Stimulated activated CD4-positive, alpha-beta T cell treated with anti-CD3 and anti-CD28 coated beads, Interleukin-12 subunit alpha, Interleukin-12 subunit beta, amount 100 ng/mL, for 4 hours (primary cell): ENCODE measurements at regions not wholly inside any gene's neighbourhood (a gene's known extent, or its start where the extent isn't known, plus 50 kb on each side); places are given as distances from the start of the nearest gene placed in this dataset.
"Not testable (repeated sequence)": the region's sequence is repeated elsewhere in the genome, so short reads cannot be mapped to it uniquely, and the experiment has no call there.

Experiments
- DNase-seq: peaks from one replicate; pipeline ENCODE4 v3.0.0-alpha.2; 2020

DNA sequence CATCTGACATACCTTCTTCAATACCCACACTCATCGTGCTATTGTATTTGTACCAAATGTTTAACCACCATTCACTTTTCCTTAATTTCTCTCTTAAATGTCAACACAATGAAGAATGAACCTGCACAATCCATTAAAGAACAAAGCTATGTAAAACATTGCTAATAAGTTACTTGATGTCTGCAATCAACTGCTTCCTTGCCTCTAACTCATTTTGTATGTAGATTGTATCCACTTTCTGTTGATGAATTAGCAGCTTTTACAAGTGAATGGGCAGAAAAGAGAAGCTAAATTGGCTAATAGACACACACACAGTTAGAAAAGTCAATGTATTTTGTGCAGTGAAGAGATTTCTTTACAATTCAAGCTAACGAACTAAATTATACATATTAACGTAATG, 212.5 kb upstream of the NDST3 start:
- no peak for DNase-seq

GRCh38 chr4:117823388-117823787, 210.9 kb upstream of the NDST3 start:
- DNase-seq = no peak

- DNase-seq = no peak
Measured at GRCh38 chr4:117825600-117825999, 208.7 kb upstream of the NDST3 start.

DNA sequence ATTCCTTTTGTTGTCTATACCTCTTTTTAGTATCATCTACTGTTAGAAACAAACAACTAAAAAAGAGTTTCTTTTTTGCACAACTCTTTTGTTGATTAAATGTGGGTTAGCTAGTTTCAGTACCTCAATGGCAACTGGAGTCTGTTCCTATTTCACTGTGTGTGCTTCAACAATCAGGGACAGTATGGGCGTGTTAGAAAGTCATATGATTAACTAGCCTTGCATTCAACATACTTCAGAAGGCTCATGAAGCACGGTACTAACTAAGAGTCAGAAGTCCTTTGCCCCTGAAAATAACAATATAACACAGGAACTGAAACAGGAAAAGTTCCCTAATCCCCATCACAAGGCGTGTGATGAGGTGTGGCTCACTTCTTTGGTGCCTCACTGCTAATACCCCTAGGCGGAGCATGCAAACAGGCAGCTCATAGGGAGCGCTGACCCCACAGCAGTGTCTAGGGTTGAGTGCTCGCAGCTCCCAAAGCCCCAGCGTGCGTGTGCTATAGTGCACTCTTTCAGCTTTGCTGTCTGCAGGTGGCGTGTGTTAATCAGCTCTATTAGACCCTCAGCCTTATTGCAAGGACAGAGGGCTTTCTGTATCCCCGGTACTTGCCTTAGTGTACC, 203.1 kb upstream of the NDST3 start:
- DNase-seq = no peak

- DNase-seq = no peak
Measured at GRCh38 chr4:117835566-117835965, 198.7 kb upstream of the NDST3 start.

GRCh38 chr4:117844594-117844993, 189.7 kb upstream of the NDST3 start:
- DNase-seq = no peak

DNA sequence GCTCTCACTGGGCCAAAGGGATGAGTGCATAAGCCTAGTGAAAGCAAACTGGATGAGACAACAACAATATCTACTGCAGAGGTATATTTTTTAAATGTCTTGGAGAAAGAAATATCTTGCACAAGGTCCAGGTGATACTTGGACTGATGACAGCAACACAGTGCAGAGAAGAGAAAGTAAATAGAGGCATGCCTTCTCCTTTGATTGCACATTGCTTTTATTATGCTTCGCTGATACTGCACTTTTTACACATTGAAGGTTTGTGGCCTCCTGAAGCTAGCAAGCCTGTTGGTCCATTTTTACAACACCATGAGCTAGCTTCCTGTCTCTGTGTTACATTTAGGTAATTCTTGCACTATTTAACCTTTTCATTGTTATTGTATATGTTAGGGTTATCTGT, 189.0 kb upstream of the NDST3 start:
- DNase-seq = no peak

DNA sequence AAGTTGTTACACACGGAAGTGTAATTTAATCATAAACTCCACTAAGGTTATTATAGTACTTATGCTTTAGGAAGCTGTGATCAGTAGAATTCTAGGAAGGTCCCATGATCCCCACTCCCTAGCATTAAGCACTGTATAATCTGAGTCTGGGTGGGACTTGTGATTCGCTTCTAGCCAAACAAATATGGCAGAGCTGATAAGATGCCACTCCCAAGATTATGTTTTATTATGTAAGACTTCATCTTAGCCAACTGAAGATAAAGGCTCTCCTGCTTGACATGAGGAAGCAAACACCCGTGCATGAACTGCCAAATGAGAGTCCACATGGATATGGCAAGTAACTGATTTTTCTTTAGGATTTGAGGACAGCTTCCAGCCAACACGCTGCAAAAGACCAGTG, 186.4 kb upstream of the NDST3 start:
- no peak for DNase-seq

DNA sequence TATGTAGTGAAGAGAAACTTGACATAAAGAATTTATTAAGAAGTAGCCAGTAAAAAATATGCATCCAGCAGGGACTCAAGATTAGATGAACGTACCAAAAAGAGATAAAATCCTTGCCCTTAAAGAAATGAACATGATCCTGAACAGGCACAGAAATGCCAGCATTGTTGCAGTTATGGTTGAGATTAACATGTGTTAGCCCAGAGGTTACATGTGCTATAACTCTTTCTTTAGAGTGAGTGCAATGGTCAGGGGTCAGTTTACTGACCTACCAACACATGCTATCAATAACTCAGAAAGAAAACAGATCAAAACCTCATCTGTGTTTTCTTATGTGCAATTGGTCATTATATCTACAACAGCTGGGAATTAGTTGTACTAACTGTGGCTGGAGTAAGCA, 166.1 kb upstream of the NDST3 start:
- DNase-seq = no peak

DNA sequence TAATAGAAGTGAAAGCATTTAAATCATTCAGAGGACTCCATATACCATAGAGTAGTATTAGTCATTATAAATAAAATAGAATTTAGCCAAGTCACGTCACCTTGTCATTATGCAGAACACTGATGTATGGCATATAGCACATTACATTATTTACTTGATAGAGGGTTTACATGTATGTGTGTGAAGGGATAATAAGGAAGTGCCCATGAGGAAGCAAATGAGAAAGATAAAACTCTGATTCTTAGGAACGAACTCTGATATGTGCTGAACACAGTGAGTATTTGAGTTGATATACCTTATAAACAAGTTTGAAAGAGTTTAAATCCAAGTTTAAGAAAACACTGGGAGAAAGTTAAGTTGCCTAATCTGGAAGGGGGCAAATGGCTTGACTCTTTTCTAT, 160.5 kb upstream of the NDST3 start:
- DNase-seq = no peak

- no peak for DNase-seq
Measured at GRCh38 chr4:117874216-117874615, 160.1 kb upstream of the NDST3 start.

DNA sequence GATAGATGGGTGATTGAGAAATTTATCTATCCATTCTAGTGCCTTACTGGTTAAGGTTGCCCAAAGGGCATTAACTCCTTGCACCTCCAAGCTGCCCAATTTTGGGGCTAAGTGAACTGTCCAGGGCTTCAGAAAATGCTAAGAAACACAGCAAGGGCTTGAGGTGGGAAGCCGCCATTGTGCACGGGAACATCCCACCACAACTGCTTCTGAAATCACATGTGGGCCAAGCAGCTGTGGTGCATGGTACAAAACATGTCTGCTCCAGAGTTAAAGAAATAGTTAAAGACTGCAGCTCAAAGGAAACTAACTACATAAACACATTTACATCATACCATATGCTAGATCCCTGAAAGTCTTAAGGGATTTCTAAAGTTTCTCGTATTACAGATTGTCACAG, 144.3 kb upstream of the NDST3 start:
- no peak for DNase-seq

GRCh38 chr4:117893207-117893606, 141.1 kb upstream of the NDST3 start:
- DNase-seq = no peak

DNA sequence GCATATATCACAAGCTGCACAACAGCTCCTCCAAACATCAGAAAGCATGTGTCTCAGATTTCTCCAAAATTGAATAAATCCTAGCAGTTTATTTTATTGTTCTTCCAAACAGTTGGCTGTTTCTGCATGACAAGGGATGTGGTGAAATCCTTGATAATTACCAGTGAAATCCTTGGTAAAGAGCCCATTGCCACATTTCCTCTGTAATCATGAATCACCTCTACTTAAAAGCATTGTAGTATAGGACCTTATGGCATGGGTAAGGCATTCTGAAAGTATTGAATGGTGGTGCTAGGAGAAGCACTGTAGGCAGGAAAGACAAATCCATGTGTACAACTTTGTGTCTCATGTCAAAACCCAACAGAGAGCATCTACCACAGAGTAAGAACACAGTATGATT, 135.8 kb upstream of the NDST3 start:
- no peak for DNase-seq

DNA sequence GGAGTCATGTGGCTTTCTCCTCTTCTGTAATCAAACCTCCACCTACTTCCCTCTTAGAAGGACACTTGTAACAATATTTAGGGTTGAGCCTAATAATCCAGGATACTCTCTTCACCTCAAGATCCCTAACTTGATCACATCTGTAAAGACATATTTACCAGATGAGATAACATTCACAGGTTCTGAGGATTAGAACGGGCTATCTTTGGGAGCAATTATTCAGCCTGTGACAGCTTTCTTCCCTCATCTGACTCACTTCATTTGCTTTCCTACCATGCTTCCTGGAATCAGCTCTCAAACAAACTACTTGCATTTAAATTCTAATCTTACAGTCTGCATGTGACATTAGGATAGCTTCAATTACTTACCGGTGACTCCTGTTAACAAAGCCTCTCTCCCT, 133.5 kb upstream of the NDST3 start:
- DNase-seq = no peak

- no peak for DNase-seq
Measured at GRCh38 chr4:117907646-117908045, 126.6 kb upstream of the NDST3 start.

DNA sequence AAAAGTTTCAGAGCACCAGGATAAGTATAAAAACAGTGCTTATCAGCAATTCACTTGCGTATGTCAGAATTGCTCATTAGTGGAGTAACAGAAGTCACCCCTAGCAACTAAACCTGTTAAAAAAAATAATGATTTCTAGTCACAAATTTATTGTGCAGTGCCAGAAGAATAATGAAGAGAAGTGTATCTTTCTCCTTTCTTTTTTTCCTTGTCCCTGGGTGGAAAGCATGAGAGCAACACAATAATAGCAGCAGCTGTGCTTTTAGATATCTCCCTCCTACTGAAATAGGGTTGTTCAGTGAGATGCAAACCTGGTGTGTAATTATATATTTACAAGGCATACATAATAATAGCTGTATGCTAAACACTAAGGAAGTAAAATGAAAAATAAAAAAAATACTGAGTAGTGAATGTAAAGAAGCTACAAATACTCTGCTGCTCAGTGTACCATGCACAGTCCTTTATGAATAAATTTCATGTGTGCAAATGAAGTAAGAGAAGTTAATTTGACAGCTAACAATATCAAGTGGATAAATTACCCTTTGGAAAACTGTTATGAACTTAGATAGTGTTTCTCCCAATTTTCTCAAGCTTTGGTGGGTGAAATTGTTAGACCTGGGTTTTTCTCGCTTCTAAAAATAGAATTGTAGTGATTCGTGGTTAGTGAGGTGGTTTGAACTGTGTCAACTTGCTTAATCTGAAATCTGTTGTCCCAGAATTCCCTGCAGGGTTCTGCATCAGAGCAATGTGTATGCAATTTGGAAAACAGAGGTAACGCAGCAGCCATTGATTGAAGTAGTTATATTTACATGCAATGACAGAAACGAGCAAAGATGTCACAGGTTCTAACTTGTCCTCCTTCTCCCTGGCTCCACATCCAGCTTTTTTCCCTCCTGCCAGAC, 125.7 kb upstream of the NDST3 start:
- DNase-seq = no peak

- no peak for DNase-seq
Measured at GRCh38 chr4:117916728-117917127, 117.6 kb upstream of the NDST3 start.

GRCh38 chr4:117922311-117922710, 112.0 kb upstream of the NDST3 start:
- not testable (repeated sequence) for DNase-seq

DNA sequence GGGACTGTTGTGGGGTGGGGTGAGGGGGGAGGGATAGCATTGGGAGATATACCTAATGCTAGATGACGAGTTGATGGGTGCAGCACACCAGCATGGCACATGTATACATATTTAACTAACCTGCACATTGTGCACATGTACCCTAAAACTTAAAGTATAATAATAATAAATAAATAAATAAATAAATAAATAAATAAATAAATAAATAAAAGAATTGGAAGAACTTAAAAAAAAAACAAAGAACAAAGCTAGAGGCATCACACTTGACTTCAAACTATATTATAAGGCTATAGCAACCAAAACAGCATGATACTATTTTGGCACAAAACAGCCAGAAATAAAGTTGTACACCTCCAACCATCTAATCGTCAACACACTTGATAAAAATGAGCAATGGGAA, 106.5 kb upstream of the NDST3 start:
- DNase-seq = not testable (repeated sequence)

DNA sequence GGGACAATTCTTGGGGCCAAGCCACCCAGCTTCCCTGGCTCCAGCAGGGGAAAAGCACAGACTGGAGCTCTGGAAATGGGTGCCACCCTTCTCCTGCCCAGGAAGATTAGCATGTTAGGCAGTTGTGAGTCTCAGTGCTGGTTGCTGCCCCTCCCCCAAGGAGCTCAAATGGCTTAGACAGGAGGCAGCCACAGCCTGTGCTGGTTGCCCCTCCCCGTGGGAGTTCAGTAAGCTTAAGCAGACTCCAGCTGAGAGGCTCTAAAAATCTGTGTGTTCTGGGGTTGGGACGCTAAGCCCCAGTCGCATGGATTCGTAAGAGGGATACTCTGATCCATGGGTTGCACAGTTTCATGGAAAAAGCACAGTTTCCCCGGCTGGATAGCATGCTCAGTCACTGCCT, 92.7 kb upstream of the NDST3 start:
- DNase-seq = no peak

DNA sequence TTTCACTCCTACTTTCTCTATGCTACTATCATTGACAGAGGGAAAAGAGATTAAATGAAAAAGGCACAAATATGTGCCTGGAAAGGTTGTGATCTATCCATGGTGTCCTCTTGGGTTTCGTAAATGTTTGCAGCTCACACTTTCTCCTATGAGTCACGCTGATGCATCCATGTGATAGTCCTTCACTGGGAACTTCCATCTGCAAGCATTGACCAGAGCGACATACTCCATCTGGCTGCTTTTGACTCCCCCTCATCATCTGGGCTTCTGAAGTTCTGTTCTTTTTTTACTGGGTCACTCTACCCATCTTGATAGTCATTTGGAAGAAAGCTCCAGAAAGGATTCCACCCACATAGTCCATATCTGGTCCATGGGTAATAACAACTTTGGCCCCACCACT, 84.7 kb upstream of the NDST3 start:
- DNase-seq = no peak

DNA sequence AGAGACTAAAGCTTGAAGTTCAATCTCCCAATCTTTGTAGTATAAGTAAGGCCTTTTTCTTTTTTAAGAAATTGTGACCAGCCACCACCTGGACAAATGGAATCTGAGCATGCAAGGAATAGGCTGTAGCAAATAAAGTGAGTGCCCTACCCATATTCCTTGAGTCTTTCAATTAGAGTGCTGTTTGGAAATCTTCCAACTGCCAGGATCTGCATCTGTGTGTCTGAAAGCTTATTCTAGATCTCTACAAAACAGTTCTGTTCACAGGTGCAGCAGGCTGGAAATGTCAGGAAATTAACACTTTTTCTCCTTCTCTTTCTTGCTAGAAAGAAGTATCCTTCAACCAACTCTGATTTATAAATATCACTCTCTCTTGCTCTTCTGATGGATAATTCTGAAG, 76.7 kb upstream of the NDST3 start:
- DNase-seq = no peak

GRCh38 chr4:117965622-117966021, 68.7 kb upstream of the NDST3 start:
- DNase-seq = no peak

- no peak for DNase-seq
Measured at GRCh38 chr4:117968606-117969005, 65.7 kb upstream of the NDST3 start.
